T follicular helper cell (primary cell): ENCODE measurements at regions not wholly inside any gene's neighbourhood (a gene's known extent, or its start where the extent isn't known, plus 50 kb on each side); places are given as distances from the start of the nearest gene placed in this dataset.
"Not testable (repeated sequence)": the region's sequence is repeated elsewhere in the genome, so short reads cannot be mapped to it uniquely, and the experiment has no call there.

Experiments used
- DNase-seq: peaks from one replicate; pipeline ENCODE4 v3.0.0-alpha.2; 2020; ENCODE audit warnings: low read depth

DNA sequence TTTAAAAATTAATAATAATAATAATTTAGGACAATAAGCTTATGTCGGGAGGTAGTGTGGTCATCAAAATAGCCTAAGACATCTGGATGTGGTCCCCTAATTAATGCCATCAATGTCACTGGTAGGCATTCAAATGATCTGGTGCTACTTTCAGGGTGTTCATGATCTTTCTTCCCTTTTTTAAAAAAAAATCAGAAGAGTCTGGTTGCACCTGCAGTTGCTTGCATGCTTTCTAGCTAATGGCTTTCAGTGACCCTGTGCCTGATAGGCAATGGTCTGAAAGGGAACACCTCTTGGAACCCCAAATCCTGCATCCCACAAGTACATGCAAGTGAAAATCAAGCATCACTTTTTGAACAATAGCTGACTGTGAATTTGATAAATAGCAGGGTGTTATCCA lies 64.1 kb upstream of the KBTBD8 start:
- DNase-seq = no peak

DNA sequence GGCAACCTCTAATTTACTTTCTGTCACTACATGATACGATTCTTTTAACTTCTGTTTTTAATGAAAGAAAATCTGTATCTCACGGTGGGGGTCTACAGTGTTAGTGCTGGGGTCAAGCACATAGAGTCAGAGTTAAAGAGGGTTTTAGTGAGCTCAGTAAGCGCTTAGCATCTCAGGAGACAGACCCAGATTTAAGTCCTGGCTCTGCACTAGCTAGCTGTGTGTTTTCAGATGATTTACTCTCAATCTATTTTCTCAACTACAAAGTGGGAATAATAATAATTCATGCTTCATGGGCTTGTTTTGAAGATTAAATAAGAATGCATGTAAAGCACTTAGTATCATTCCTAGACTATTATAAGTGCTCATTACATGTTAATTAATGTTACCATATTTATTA lies 63.4 kb upstream of the KBTBD8 start:
- no peak for DNase-seq

DNA sequence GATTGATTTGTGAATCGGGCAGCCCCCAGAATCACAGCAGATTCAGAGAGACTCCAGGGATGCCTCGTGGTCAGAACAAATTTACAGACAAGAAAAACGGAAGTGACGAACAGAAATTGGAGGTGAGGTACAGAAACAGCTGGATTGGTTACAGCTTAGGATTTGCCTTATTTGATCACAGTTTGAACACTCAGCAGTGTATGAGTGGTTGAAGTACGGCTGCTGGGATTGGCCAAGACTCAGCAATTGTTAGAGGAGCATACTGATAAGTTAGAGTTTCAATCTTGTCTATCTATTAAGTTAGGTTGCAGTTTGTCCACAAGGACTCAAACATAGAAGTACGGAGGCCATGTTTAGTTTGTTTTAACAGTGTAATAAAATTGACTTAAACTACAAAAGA lies 61.1 kb upstream of the KBTBD8 start:
- DNase-seq = not testable (repeated sequence)

DNA sequence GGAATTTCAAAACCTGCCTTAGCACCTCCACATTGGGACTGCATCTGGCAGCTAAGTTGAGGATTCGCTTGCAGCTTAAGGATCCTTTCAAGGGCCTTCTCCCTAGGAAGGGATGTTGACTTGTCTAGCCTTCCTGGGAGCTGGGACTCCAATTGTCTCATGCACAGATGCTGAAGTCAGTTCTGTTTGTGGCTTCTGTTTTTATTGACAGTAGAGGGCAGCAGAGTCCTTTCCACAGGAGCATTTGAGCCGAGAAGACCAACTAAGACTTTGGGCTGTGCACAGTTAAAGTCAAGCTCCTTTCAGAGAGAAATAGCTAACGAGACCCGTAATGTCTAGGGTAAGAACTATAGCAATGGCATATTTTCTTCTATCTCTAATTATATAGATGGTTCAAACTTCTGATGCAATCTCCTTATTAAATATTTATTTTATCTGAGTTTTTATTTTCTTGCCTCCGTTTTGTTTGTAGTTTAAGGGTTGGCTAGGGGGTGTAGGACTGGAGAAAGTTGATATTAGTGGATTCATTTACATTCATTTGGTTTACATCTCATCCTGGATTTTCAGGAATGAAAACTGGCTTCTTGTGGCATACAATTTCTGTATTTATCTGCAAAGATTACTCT lies 59.7 kb upstream of the KBTBD8 start:
- DNase-seq = peak; percentile 1

DNA sequence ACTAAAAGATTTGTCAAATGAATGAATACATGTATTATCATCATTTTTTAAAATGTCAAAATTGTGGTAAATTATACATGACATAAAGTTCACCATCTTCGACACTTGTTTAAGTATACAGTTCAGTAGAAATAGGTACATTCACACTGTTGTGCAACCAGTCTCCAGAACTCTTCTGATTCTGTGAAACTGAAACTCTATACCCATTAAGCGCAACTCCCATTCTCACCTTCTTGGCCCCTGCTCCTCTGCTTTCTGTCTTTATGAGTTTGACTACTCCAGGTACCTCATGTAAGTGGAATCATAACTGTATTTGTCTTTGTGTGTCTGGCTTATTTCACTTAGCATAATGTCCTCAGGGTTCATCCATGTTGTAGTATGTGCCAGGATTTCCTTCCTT lies 50.1 kb upstream of the KBTBD8 start:
- DNase-seq = no peak
